Activated CD4-positive, alpha-beta memory T cell treated with anti-CD3 and anti-CD28 coated beads, Interleukin-2, amount 10 ng/mL, durations not matched to agents 7 days and 5 days (primary cell): ENCODE measurements at regions not wholly inside any gene's neighbourhood (a gene's known extent, or its start where the extent isn't known, plus 50 kb on each side); places are given as distances from the start of the nearest gene placed in this dataset.

Experiments used
- CTCF ChIA-PET: fragments of 350-600 bp; sonication (Branson Sonifier 250); formaldehyde crosslinking; loops from one replicate; lab custom pipeline; 2021; ENCODE audit warnings: antibody characterized with exemption, inconsistent platforms; lab: Charles Lee
- POLR2A ChIA-PET: fragments of 350-600 bp; sonication (Branson Sonifier 250); formaldehyde crosslinking; loops from one replicate; lab custom pipeline; 2021; ENCODE audit warnings: antibody characterized with exemption; lab: Charles Lee
- DNase-seq: peaks from one replicate; pipeline ENCODE4 v3.0.0-alpha.2; 2020
- H3K27ac Mint-ChIP-seq: one replicate; pipeline ENCODE4 v1.8.0; 2021; ENCODE audit warnings: mild to moderate bottlenecking, mixed read lengths
- H3K27me3 Mint-ChIP-seq: one replicate; pipeline ENCODE4 v1.8.0; 2021; ENCODE audit warnings: mixed read lengths
- H3K36me3 Mint-ChIP-seq: one replicate; pipeline ENCODE4 v1.8.0; 2021; ENCODE audit warnings: low read depth, mixed read lengths
- H3K4me1 Mint-ChIP-seq: one replicate; pipeline ENCODE4 v1.8.0; 2021; ENCODE audit warnings: mixed read lengths
- H3K4me3 Mint-ChIP-seq: one replicate; pipeline ENCODE4 v1.8.0; 2021; ENCODE audit warnings: mild to moderate bottlenecking, mixed read lengths
- H3K9me3 Mint-ChIP-seq: one replicate; pipeline ENCODE4 v1.8.0; 2021; ENCODE audit warnings: mixed read lengths

DNA sequence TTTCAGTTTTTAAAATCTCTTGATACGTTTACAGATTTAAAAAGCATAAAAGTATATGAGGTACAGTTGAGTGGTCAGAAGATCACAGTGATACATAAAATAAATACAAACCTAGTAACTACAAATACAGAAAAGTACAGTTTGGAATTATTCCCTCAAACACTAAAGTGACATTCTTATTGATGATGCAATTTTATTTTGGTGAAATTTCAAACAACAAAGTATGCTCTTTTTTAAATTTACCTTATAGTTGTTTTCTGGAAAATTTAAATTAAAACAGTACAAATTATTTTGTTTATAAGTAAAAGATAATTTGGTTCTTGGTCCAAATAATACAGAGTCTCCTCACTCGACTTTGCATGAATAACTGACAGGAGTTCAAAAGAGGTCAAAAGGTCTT lies 1305.1 kb upstream of the GJE1 start:
- Mint-ChIP-seq H3K4me1 (no peaks in the 10 kb centered on the region), H3K27me3 (peaks cover 4% of the 10 kb centered on the region), H3K27ac (no peak overlapping the region), H3K36me3 (no peaks in the 10 kb centered on the region), H3K9me3 (no peaks in the 10 kb centered on the region), H3K4me3 (no peak overlapping the region)
- POLR2A ChIA-PET, result no interaction called here
- CTCF ChIA-PET, result no interaction called here
- no peak for DNase-seq

DNA sequence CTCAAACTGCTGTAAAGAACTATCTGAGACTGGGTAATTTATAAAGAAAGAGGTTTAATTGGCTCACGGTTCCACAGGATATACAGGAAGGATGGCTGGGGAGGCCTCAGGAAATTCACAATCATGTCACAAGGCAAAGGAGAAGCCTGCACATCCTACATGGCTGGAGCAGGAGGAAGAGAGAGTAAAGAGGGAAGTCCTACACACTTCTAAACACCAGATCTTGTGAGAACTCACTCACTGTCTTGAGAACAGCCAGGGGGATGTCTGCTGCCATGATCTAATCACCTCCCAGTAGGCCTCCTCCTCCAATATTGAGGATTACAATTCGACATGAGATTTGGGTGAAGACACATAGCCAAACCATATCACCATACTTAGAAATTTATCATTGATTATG lies 1307.0 kb upstream of the GJE1 start:
- no peak for DNase-seq
- Mint-ChIP-seq H3K27ac (no peak overlapping the region), H3K9me3 (no peaks in the 10 kb centered on the region), H3K36me3 (no peaks in the 10 kb centered on the region), H3K4me3 (no peak overlapping the region), H3K27me3 (peaks cover 3% of the 10 kb centered on the region), H3K4me1 (no peaks in the 10 kb centered on the region)
- CTCF ChIA-PET, result no interaction called here
- POLR2A ChIA-PET, result no interaction called here

DNA sequence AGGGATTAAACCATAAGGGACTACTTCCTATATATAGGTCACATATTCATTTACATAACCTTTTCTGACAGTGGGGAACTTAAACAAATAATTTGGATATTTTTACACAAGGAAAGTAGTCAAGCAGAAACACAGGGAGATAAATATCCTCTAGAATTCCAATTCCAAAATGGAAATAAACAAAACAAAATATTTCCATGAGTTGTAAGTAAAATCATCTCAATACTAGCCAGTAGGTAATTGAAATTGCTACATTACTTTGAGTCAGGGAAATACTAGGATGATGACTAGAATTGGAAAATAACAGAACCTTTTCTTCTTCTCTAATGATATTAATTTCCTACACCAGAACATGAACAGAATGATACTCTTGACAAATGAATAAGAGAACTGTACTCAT lies 1308.1 kb upstream of the GJE1 start:
- no peak overlapping the region for H3K4me3 Mint-ChIP-seq

DNA sequence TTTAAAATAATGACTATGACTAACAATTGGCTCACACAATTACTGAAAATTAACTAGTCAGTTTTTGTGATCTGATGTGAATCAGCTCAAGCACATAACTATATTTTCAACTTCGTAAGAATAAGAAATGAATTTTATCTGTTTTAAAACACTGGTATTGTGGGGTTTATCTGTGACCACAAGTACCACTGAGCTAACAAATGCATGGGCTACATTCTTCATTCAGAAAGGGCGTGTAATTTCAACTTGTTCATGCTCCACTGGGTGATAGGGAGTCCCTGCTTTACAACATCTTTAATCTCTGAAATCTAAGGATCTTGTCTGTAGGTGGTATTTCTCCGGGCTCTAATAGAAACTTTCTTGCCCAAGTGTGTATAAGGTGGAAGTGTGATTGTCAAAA lies 1311.5 kb upstream of the GJE1 start:
- Mint-ChIP-seq H3K27ac (no peak overlapping the region), H3K36me3 (no peaks in the 10 kb centered on the region), H3K9me3 (no peaks in the 10 kb centered on the region), H3K4me3 (no peak overlapping the region), H3K4me1 (no peaks in the 10 kb centered on the region), H3K27me3 (peaks cover 4% of the 10 kb centered on the region)
- DNase-seq, result no peak
- ChIA-PET POLR2A (no interaction called here), CTCF (no interaction called here)

More for the DNA sequence above, 1308.1 kb upstream of the GJE1 start:
- ChIA-PET POLR2A (no interaction called here), CTCF (no interaction called here)
- no peaks in the 10 kb centered on the region for H3K36me3 Mint-ChIP-seq
- H3K27ac Mint-ChIP-seq, result no peak overlapping the region
- peaks cover 6% of the 10 kb centered on the region for H3K27me3 Mint-ChIP-seq
- H3K4me1 Mint-ChIP-seq, result no peaks in the 10 kb centered on the region
- DNase-seq, result no peak
- H3K9me3 Mint-ChIP-seq, result no peaks in the 10 kb centered on the region

DNA sequence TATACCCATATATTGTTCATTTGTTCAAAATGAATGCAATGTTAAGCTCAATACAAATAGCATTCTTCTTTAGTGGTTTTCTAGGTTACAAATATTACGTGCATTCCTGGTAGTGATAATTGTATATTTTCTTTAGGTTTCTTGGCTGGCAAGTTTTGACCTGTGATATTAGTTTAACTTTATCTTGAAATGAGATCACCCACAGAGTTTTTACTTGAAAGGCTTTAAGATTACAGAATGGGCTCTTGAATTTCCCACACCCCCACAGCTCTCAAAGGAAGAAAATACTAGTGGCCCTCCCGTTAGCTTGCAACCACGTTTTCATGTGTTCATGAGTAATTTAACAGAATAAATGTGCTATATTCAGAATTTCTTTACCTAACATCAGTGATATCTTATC lies 1315.5 kb upstream of the GJE1 start:
- Mint-ChIP-seq H3K27me3 (peaks cover 10% of the 10 kb centered on the region), H3K27ac (no peak overlapping the region), H3K9me3 (peaks cover 3% of the 10 kb centered on the region), H3K4me3 (no peak overlapping the region), H3K36me3 (no peaks in the 10 kb centered on the region), H3K4me1 (no peaks in the 10 kb centered on the region)
- ChIA-PET POLR2A (no interaction called here), CTCF (no interaction called here)
- no peak for DNase-seq

DNA sequence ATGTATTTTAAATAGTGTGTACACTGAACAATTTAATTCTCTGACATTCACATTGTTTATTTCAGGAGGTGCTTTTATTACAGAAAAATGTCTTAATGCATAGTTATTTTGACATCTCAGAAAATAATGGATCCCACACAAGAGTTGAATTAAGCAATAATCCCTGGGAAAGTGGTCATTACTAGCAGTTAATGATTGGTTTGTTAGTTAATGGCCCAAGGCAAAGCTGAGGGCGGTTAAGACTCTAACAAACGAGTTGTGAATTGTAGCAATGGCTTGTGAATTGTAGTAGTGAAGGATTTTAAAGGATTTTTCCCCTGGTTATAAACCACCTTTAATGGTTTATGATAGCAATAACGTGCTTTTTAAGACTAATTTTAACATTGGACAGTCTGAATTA lies 1316.0 kb upstream of the GJE1 start:
- peaks cover 11% of the 10 kb centered on the region for H3K27me3 Mint-ChIP-seq
- DNase-seq, result no peak
- no peaks in the 10 kb centered on the region for H3K4me1 Mint-ChIP-seq
- POLR2A ChIA-PET, result no interaction called here
- no peak overlapping the region for H3K27ac Mint-ChIP-seq
- peaks cover 3% of the 10 kb centered on the region for H3K9me3 Mint-ChIP-seq
- CTCF ChIA-PET, result no interaction called here
- H3K4me3 Mint-ChIP-seq, result no peak overlapping the region
- no peaks in the 10 kb centered on the region for H3K36me3 Mint-ChIP-seq

DNA sequence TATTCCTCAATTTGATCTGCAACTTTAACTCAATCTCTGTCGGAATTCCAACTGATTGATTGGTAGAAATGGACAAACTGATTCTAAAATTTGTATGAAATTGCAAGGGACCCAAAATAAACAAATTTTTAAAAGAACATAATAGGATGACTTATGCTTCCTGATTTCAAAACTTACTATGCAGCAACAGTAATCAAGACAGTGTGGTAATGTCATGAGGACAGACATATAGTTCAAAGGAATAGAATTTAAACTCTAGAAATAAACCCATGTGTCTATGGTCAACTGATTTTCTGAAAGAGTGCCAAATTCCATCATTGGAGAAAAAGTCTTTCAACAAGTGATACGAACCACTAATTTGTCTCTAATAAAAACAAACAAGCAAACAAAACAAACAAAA lies 1320.1 kb upstream of the GJE1 start:
- ChIA-PET CTCF (no interaction called here), POLR2A (interaction anchor here (0.9 kb wide), 1 partner anchor 218 kb away, joined by 3 read pairs; no protein-coding TSS in a partner anchor)
- peaks cover 7% of the 10 kb centered on the region for H3K9me3 Mint-ChIP-seq
- H3K36me3 Mint-ChIP-seq, result peaks cover 3% of the 10 kb centered on the region
- H3K4me1 Mint-ChIP-seq, result peaks cover 26% of the 10 kb centered on the region
- DNase-seq, result no peak
- H3K27ac Mint-ChIP-seq, result no peak overlapping the region
- peaks cover 15% of the 10 kb centered on the region for H3K27me3 Mint-ChIP-seq
- H3K4me3 Mint-ChIP-seq, result no peak overlapping the region

DNA sequence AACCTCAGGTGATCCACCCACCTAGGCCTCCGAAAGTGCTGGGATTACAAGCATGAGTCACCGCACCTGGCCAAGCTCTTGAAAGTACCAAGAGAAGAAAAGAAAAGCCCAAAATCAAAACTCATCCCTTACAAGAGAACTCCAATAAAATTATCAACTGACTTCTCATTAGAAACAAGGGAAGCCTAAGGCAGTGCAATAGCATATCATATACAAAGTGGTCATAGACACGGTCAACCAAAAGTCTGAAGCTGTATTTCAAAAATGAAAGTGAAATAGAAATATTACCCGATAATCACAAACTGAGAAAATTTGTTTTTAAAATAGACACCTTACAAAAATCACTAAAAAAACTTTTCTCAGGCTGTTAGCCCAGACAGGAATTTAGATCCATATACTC lies 1321.1 kb upstream of the GJE1 start:
- no peak overlapping the region for H3K4me3 Mint-ChIP-seq
- no peak overlapping the region for H3K27ac Mint-ChIP-seq
- peaks cover 15% of the 10 kb centered on the region for H3K27me3 Mint-ChIP-seq
- peaks cover 26% of the 10 kb centered on the region for H3K4me1 Mint-ChIP-seq
- H3K9me3 Mint-ChIP-seq, result peaks cover 7% of the 10 kb centered on the region
- ChIA-PET POLR2A (interaction anchor here (0.9 kb wide), 1 partner anchor 217 kb away, joined by 3 read pairs; no protein-coding TSS in a partner anchor), CTCF (no interaction called here)
- DNase-seq, result no peak
- H3K36me3 Mint-ChIP-seq, result peaks cover 3% of the 10 kb centered on the region

DNA sequence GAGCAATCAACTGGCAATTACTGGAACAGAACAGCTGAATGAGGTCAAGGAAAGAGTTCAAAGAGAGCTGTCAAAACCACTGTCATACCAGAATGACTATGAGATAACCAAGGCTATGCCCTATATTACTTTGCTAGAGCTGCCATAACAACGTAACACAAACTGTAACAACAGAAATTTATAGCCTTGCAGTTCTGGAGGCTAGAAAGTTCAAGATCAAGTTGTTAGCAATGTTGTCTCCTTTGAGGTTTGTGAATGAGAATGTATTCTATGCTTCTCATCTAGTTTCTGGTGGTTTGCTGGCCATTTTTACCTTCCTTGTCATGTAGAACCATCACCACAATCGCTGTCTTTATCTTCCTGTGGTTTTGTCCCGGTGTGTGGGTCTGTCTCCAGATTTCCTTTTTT lies 1323.0 kb upstream of the GJE1 start:
- H3K4me1 Mint-ChIP-seq, result peaks cover 26% of the 10 kb centered on the region
- peak; percentile 24 for DNase-seq
- POLR2A ChIA-PET, result interaction anchor here (0.7 to 2.3 kb wide), 2 partner anchors 36 to 1436 kb away, joined by 3 to 13 read pairs; partner anchors contain the start of gene CITED2
- H3K27ac Mint-ChIP-seq, result peak overlapping the region; percentile 66
- peaks cover 18% of the 10 kb centered on the region for H3K27me3 Mint-ChIP-seq
- peaks cover 3% of the 10 kb centered on the region for H3K36me3 Mint-ChIP-seq
- CTCF ChIA-PET, result no interaction called here
- no peak overlapping the region for H3K4me3 Mint-ChIP-seq
- peaks cover 7% of the 10 kb centered on the region for H3K9me3 Mint-ChIP-seq

DNA sequence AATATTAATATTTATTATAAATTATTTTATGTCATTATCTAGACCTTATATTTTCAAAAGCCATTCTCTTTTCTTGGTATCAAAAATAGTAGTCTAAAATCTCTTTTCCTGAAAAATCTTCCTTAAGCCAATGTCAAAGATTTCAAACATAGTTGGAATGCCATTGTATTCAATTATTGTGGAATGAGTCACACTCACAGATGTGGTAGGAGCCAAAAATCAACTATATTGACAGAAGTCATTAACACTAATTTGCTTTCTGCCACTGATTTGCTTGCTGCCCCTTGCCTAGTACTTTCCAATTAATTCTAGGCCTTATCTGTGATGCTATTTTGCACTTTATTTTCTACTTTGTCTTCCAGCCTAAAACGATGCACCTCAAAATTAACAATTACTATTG lies 1326.3 kb upstream of the GJE1 start:
- H3K4me3 Mint-ChIP-seq, result no peak overlapping the region
- H3K9me3 Mint-ChIP-seq, result peaks cover 4% of the 10 kb centered on the region
- H3K27ac Mint-ChIP-seq, result no peak overlapping the region
- DNase-seq, result no peak
- ChIA-PET CTCF (no interaction called here), POLR2A (no interaction called here)
- H3K4me1 Mint-ChIP-seq, result peaks cover 24% of the 10 kb centered on the region
- H3K36me3 Mint-ChIP-seq, result peaks cover 3% of the 10 kb centered on the region
- peaks cover 11% of the 10 kb centered on the region for H3K27me3 Mint-ChIP-seq

DNA sequence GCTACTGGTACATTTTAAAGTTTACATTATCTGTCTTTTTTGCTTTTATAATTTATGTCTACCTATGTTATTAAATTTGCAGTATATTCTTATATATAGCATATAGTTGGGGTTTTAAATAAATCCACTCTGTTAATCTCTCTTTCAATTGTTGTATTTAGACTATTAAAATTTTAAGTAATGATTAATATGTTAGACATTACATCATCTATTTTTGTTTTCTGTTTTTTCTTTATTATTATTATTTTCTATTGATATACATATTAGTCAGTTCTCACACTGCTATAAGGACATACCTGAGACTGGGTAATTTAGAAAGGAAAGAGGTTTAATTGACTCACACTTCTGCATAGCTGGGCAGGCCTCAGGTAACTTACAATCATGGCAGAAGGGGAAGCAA lies 1338.2 kb upstream of the GJE1 start:
- CTCF ChIA-PET, result no interaction called here
- POLR2A ChIA-PET, result no interaction called here

DNA sequence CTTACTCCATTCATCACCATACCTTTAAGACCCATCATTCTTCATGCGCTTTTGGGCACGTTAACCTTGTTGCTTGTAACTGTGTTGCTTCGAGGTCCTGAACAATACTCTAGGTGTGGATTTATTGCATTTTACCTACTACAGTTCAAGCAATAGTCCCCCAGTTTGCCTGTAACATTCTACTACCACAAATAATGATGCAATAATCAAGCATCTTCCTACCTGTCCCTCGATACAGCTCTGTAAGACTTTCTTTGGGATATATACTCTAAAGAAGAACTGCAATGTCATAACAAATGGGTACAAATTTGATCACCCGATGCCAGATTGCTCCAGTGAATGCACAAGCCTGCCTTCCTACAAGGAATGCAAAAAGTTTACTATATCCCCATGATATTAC lies 1342.6 kb upstream of the GJE1 start:
- Mint-ChIP-seq H3K4me1 (no peaks in the 10 kb centered on the region), H3K27ac (no peak overlapping the region), H3K36me3 (no peaks in the 10 kb centered on the region), H3K27me3 (peaks cover 3% of the 10 kb centered on the region), H3K4me3 (no peak overlapping the region), H3K9me3 (peaks cover 2% of the 10 kb centered on the region)
- DNase-seq, result no peak
- ChIA-PET POLR2A (no interaction called here), CTCF (no interaction called here)

More for the DNA sequence above, 1338.2 kb upstream of the GJE1 start:
- H3K36me3 Mint-ChIP-seq, result no peaks in the 10 kb centered on the region
- no peak for DNase-seq
- H3K9me3 Mint-ChIP-seq, result peaks cover 7% of the 10 kb centered on the region
- peaks cover 20% of the 10 kb centered on the region for H3K27me3 Mint-ChIP-seq
- H3K27ac Mint-ChIP-seq, result no peak overlapping the region
- H3K4me3 Mint-ChIP-seq, result no peak overlapping the region
- H3K4me1 Mint-ChIP-seq, result no peaks in the 10 kb centered on the region

DNA sequence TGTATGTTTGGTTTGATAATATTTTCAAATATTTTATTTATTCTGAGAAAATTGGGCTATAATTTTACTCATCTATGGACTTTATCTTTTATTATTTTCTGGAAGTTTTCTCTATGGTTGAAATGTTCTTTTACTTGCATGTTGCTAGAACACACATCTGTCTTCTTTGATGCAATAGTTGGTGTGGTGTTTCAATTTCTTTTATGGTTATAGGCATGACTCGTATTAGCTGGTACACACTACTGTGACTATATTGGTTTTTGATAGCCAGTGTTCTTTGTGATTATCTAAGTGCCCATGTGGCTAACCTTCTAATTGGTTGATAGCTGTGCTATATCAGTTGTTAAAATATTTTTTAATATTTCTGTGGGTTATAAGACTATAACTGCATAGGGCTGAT lies 1343.3 kb upstream of the GJE1 start:
- Mint-ChIP-seq H3K27ac (no peak overlapping the region), H3K4me3 (no peak overlapping the region), H3K36me3 (no peaks in the 10 kb centered on the region), H3K9me3 (peaks cover 2% of the 10 kb centered on the region), H3K4me1 (no peaks in the 10 kb centered on the region), H3K27me3 (peaks cover 3% of the 10 kb centered on the region)
- DNase-seq, result no peak
- ChIA-PET CTCF (no interaction called here), POLR2A (no interaction called here)

DNA sequence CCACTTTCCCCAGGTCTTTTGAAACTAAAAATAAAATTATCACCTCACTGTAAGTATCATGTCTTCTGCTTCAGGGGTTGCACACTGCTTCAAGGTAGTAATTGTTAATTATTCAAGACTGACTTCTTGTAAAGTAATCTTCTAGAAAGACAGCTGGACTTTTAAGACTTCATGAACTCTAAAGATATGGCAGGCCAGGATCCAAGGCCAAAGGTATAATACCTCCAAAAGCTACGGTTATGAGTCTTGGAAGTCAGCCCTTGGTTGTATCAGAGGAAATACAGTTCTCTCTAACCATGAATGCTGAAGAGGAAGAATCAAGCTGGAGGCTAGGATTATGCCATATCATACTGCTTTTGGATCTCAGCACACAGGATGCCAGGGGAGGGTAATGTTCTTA lies 1346.8 kb upstream of the GJE1 start:
- Mint-ChIP-seq H3K27me3 (no peaks in the 10 kb centered on the region), H3K36me3 (no peaks in the 10 kb centered on the region), H3K9me3 (no peaks in the 10 kb centered on the region), H3K27ac (no peak overlapping the region), H3K4me1 (no peaks in the 10 kb centered on the region), H3K4me3 (no peak overlapping the region)
- CTCF ChIA-PET, result no interaction called here
- POLR2A ChIA-PET, result no interaction called here
- no peak for DNase-seq
